ENCODE measurements at regions not wholly inside any gene's neighbourhood (a gene's known extent, or its start where the extent isn't known, plus 50 kb on each side); places are given as distances from the start of the nearest gene placed in this dataset.

- DNase-seq (ENCODE audit: insufficient read length, low spot score) (no peak), FAIRE-seq (no peak)
These were observed 343.1 kb downstream of the FSCB start for GRCh38 chr14:44163946-44164345.

GRCh38 chr14:44162197-44162596 lies 344.9 kb downstream of the FSCB start:
- FAIRE-seq (no peak), DNase-seq (ENCODE audit: insufficient read length, low spot score) (no peak)

- DNase-seq (ENCODE audit: insufficient read length, low spot score) (no peak), FAIRE-seq (no peak)
These were observed 352.2 kb downstream of the FSCB start for GRCh38 chr14:44154874-44155273.

- DNase-seq (ENCODE audit: insufficient read length, low spot score) = no peak
- no peak for FAIRE-seq
These were observed 352.6 kb downstream of the FSCB start for GRCh38 chr14:44154446-44154845.

GRCh38 chr14:44151130-44151820 lies 355.8 kb downstream of the FSCB start:
- DNase-seq (ENCODE audit: insufficient read length, low spot score) = no peak
- no peak for FAIRE-seq

GRCh38 chr14:44149597-44149996 lies 357.5 kb downstream of the FSCB start:
- DNase-seq (ENCODE audit: insufficient read length, low spot score) (peak; percentile 17), FAIRE-seq (no peak)

- DNase-seq (ENCODE audit: insufficient read length, low spot score) (no peak), FAIRE-seq (no peak)
These were observed 365.1 kb downstream of the FSCB start for GRCh38 chr14:44142006-44142405.

GRCh38 chr14:44135972-44136371 lies 371.1 kb downstream of the FSCB start:
- no peak for FAIRE-seq
- DNase-seq (ENCODE audit: insufficient read length, low spot score) = no peak

GRCh38 chr14:44131861-44132260 lies 375.2 kb downstream of the FSCB start:
- no peak for FAIRE-seq
- no peak for DNase-seq (ENCODE audit: insufficient read length, low spot score)

- DNase-seq (ENCODE audit: insufficient read length, low spot score) (no peak), FAIRE-seq (no peak)
These were observed 393.0 kb downstream of the FSCB start for GRCh38 chr14:44113769-44114730.

GRCh38 chr14:44112774-44113460 lies 394.2 kb downstream of the FSCB start:
- DNase-seq (ENCODE audit: insufficient read length, low spot score) (no peak), FAIRE-seq (no peak)

- FAIRE-seq (no peak), DNase-seq (ENCODE audit: insufficient read length, low spot score) (no peak)
These were observed 398.0 kb downstream of the FSCB start for GRCh38 chr14:44109036-44109435.

GRCh38 chr14:44108601-44109000 lies 398.5 kb downstream of the FSCB start:
- DNase-seq (ENCODE audit: insufficient read length, low spot score) (no peak), FAIRE-seq (no peak)

GRCh38 chr14:44107156-44107555 lies 399.9 kb downstream of the FSCB start:
- FAIRE-seq (no peak), DNase-seq (ENCODE audit: insufficient read length, low spot score) (no peak)

- DNase-seq (ENCODE audit: insufficient read length, low spot score) (no peak), FAIRE-seq (no peak)
These were observed 407.2 kb downstream of the FSCB start for GRCh38 chr14:44099743-44100488.

GRCh38 chr14:44081146-44081545 lies 425.9 kb downstream of the FSCB start:
- no peak for FAIRE-seq
- DNase-seq (ENCODE audit: insufficient read length, low spot score) = no peak

- FAIRE-seq = no peak
These were observed 437.0 kb downstream of the FSCB start for GRCh38 chr14:44070046-44070445.

GRCh38 chr14:44053422-44053821 lies 453.7 kb downstream of the FSCB start:
- FAIRE-seq (no peak), DNase-seq (ENCODE audit: insufficient read length, low spot score) (no peak)

More at GRCh38 chr14:44070046-44070445, 437.0 kb downstream of the FSCB start:
- DNase-seq (ENCODE audit: insufficient read length, low spot score) = no peak

GRCh38 chr14:44041700-44042099 lies 465.4 kb downstream of the FSCB start:
- DNase-seq (ENCODE audit: insufficient read length, low spot score) = no peak
- FAIRE-seq = no peak

GRCh38 chr14:44040561-44040960 lies 466.5 kb downstream of the FSCB start:
- FAIRE-seq = no peak
- no peak for DNase-seq (ENCODE audit: insufficient read length, low spot score)

- DNase-seq (ENCODE audit: insufficient read length, low spot score) (no peak), FAIRE-seq (no peak)
These were observed 470.8 kb downstream of the FSCB start for GRCh38 chr14:44036248-44036647.
